ENCODE measurements at regions not wholly inside any gene's neighbourhood (a gene's known extent, or its start where the extent isn't known, plus 50 kb on each side); places are given as distances from the start of the nearest gene placed in this dataset.

- Histone ChIP-seq H3K79me2 (ENCODE audit: insufficient read depth, low read length) (no peaks in the 10 kb centered on the region), H3K9ac (ENCODE audit: low read depth, low read length) (no peak overlapping the region), H3K27ac (ENCODE audit: low read length) (no peak overlapping the region), H2AFZ (ENCODE audit: low read depth, low read length) (no peak overlapping the region), H3K9me3 (ENCODE audit: insufficient read depth, low read length, severe bottlenecking) (no peaks in the 10 kb centered on the region), H3K4me1 (ENCODE audit: insufficient read depth, low read length) (no peaks in the 10 kb centered on the region), H4K20me1 (ENCODE audit: insufficient read depth, low read length) (no peaks in the 10 kb centered on the region), H3K4me2 (ENCODE audit: insufficient read depth, low read length) (no peak overlapping the region), H3K4me3 (ENCODE audit: low read depth in 1 of 2, low read length in 2 of 2) (no peak overlapping the region), H3K27me3 (ENCODE audit: insufficient read depth, low read length, poor library complexity) (no peaks in the 10 kb centered on the region), H3K36me3 (ENCODE audit: insufficient read depth, low read length) (no peaks in the 10 kb centered on the region)
- DNase-seq: no peak
- TF ChIP-seq EZH2 (IDR thresholded peaks at IDR 0.05; ENCODE audit: borderline replicate concordance, low read depth, low read length, severe bottlenecking) (no peak), CTCF (IDR thresholded peaks at IDR 0.05; ENCODE audit: borderline replicate concordance, extremely low read depth, low read length, poor library complexity, severe bottlenecking) (no peak)
- ATAC-seq (ENCODE audit: insufficient read depth, low read depth): no peak
These were observed 509.7 kb downstream of the TDRD15 start for GRCh38 chr2:21633466-21633865.

DNA sequence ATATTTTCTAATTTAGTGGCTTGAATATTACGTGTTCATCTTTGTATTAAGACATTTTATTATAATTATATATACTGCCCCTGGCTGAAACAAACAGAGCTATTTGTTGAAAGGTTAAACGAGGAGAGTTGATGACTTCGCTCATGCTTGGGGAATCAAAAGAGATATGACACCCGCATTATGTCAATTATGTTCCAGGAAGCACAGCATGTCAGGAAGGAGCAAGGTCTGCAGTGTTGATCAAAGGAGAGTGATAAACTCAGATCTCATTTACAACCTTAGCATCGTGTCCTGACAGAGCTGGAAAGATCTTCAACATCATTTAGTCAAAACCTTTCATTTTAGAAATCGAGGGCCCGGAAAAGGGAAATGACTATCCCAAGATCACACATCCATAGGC is 510.1 kb downstream of the TDRD15 start:
- Histone ChIP-seq H3K9ac (ENCODE audit: low read depth, low read length) (no peak overlapping the region), H3K27ac (ENCODE audit: low read length) (no peak overlapping the region), H4K20me1 (ENCODE audit: insufficient read depth, low read length) (no peaks in the 10 kb centered on the region), H3K36me3 (ENCODE audit: insufficient read depth, low read length) (no peaks in the 10 kb centered on the region), H3K4me2 (ENCODE audit: insufficient read depth, low read length) (no peak overlapping the region), H3K9me3 (ENCODE audit: insufficient read depth, low read length, severe bottlenecking) (no peaks in the 10 kb centered on the region), H3K4me3 (ENCODE audit: low read depth in 1 of 2, low read length in 2 of 2) (no peak overlapping the region), H2AFZ (ENCODE audit: low read depth, low read length) (no peak overlapping the region), H3K4me1 (ENCODE audit: insufficient read depth, low read length) (no peaks in the 10 kb centered on the region), H3K27me3 (ENCODE audit: insufficient read depth, low read length, poor library complexity) (no peaks in the 10 kb centered on the region), H3K79me2 (ENCODE audit: insufficient read depth, low read length) (no peaks in the 10 kb centered on the region)
- DNase-seq (no peak), ATAC-seq (ENCODE audit: insufficient read depth, low read depth) (no peak)
- no peak for TF ChIP-seq CTCF (IDR thresholded peaks at IDR 0.05; ENCODE audit: borderline replicate concordance, extremely low read depth, low read length, poor library complexity, severe bottlenecking)
- no peak for TF ChIP-seq EZH2 (IDR thresholded peaks at IDR 0.05; ENCODE audit: borderline replicate concordance, low read depth, low read length, severe bottlenecking)

DNA sequence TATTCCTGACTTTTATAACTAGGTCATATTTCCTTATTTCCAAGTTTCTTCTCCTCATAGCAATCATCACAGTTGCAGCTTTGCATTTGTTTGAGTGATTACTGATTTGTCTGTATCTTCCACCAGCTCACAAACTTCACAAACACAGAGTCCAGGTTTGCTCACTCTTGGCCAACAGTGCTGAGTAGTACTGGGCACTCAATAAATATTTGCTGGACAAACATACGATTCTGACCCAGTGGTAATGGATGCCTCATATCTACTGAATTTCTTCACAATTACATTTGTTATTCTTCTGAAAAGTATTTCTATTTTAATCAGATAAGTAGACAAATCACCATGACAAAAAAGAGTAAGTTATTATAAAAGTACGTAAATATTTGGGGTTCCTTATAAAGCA is 516.3 kb downstream of the TDRD15 start:
- no peak overlapping the region for H3K27ac ChIP-seq (ENCODE audit: low read length)
- ATAC-seq (ENCODE audit: insufficient read depth, low read depth): no peak
- no peak for DNase-seq
- TF ChIP-seq CTCF (IDR thresholded peaks at IDR 0.05; ENCODE audit: borderline replicate concordance, extremely low read depth, low read length, poor library complexity, severe bottlenecking) (no peak), EZH2 (IDR thresholded peaks at IDR 0.05; ENCODE audit: borderline replicate concordance, low read depth, low read length, severe bottlenecking) (no peak)
- no peak overlapping the region for H2AFZ ChIP-seq (ENCODE audit: low read depth, low read length)
- no peak overlapping the region for H3K9ac ChIP-seq (ENCODE audit: low read depth, low read length)
- H3K4me2 ChIP-seq (ENCODE audit: insufficient read depth, low read length): no peak overlapping the region
- H3K27me3 ChIP-seq (ENCODE audit: insufficient read depth, low read length, poor library complexity): no peaks in the 10 kb centered on the region
- no peaks in the 10 kb centered on the region for H3K36me3 ChIP-seq (ENCODE audit: insufficient read depth, low read length)
- no peaks in the 10 kb centered on the region for H3K9me3 ChIP-seq (ENCODE audit: insufficient read depth, low read length, severe bottlenecking)
- H3K4me1 ChIP-seq (ENCODE audit: insufficient read depth, low read length): no peaks in the 10 kb centered on the region
- H4K20me1 ChIP-seq (ENCODE audit: insufficient read depth, low read length): no peaks in the 10 kb centered on the region
- H3K4me3 ChIP-seq (ENCODE audit: low read depth in 1 of 2, low read length in 2 of 2): no peak overlapping the region
- no peaks in the 10 kb centered on the region for H3K79me2 ChIP-seq (ENCODE audit: insufficient read depth, low read length)

DNA sequence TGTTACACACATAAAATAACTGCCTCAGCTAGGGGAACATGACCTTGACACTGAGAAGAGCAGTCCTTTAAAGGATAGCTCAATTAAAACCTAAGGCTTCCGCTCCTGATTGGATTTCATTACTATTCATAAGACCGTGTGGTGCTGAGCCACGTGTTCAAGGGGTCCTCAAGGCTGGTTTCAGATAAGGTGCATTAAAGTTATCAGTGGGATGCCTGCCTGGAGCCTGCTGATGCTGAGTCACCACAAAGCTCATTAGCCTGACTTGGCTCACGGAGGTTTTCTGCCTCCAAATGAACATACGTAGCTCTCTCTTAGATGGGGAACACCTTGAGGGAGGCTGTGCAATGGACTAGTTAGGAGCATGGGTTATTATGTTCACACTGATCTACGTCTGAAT is 518.9 kb downstream of the TDRD15 start:
- ATAC-seq (ENCODE audit: insufficient read depth, low read depth): no peak

More for the DNA sequence above, 518.9 kb downstream of the TDRD15 start:
- no peaks in the 10 kb centered on the region for H3K27me3 ChIP-seq (ENCODE audit: insufficient read depth, low read length, poor library complexity)
- no peaks in the 10 kb centered on the region for H4K20me1 ChIP-seq (ENCODE audit: insufficient read depth, low read length)
- no peaks in the 10 kb centered on the region for H3K79me2 ChIP-seq (ENCODE audit: insufficient read depth, low read length)
- DNase-seq: no peak
- no peak overlapping the region for H2AFZ ChIP-seq (ENCODE audit: low read depth, low read length)
- TF ChIP-seq CTCF (IDR thresholded peaks at IDR 0.05; ENCODE audit: borderline replicate concordance, extremely low read depth, low read length, poor library complexity, severe bottlenecking): no peak
- TF ChIP-seq EZH2 (IDR thresholded peaks at IDR 0.05; ENCODE audit: borderline replicate concordance, low read depth, low read length, severe bottlenecking): no peak
- H3K9ac ChIP-seq (ENCODE audit: low read depth, low read length): no peak overlapping the region
- no peak overlapping the region for H3K27ac ChIP-seq (ENCODE audit: low read length)
- no peaks in the 10 kb centered on the region for H3K4me1 ChIP-seq (ENCODE audit: insufficient read depth, low read length)
- H3K9me3 ChIP-seq (ENCODE audit: insufficient read depth, low read length, severe bottlenecking): no peaks in the 10 kb centered on the region
- no peak overlapping the region for H3K4me2 ChIP-seq (ENCODE audit: insufficient read depth, low read length)
- no peaks in the 10 kb centered on the region for H3K36me3 ChIP-seq (ENCODE audit: insufficient read depth, low read length)
- no peak overlapping the region for H3K4me3 ChIP-seq (ENCODE audit: low read depth in 1 of 2, low read length in 2 of 2)

Data from DND-41 (cell line).